ENCODE measurements at regions not wholly inside any gene's neighbourhood (a gene's known extent, or its start where the extent isn't known, plus 50 kb on each side); places are given as distances from the start of the nearest gene placed in this dataset.
"Not testable (repeated sequence)": the region's sequence is repeated elsewhere in the genome, so short reads cannot be mapped to it uniquely, and the experiment has no call there.

GRCh38 chr3:118146658-118147375 lies 887.8 kb downstream of the IGSF11 start:
- no peak for TF ChIP-seq CTCF (IDR thresholded peaks at IDR 0.05; ENCODE audit: unreplicated experiment)
- H3K9me3 Mint-ChIP-seq (ENCODE audit: low read depth, unreplicated experiment), result peaks cover 12% of the 10 kb centered on the region
- no peaks in the 10 kb centered on the region for H3K27me3 Mint-ChIP-seq (ENCODE audit: unreplicated experiment)
- H3K4me1 Mint-ChIP-seq (ENCODE audit: low read depth, unreplicated experiment), result no peaks in the 10 kb centered on the region
- no TSS peak for BruUV-seq (replicated peaks)
- no peak for DNase-seq
- no peaks in the 10 kb centered on the region for H3K36me3 Mint-ChIP-seq (ENCODE audit: insufficient read depth, unreplicated experiment)
- H3K27ac Mint-ChIP-seq (ENCODE audit: unreplicated experiment), result no peak overlapping the region
- intact Hi-C loops (cut with micrococcal nuclease; ENCODE audit: unreplicated experiment), result no loop called here
- no peak overlapping the region for H3K4me3 Mint-ChIP-seq (ENCODE audit: low read depth, unreplicated experiment)
- CTCF ChIA-PET, result no interaction called here

GRCh38 chr3:118151164-118151563 lies 883.5 kb downstream of the IGSF11 start:
- H3K4me1 Mint-ChIP-seq (ENCODE audit: low read depth, unreplicated experiment), result no peaks in the 10 kb centered on the region
- peaks cover 5% of the 10 kb centered on the region for H3K9me3 Mint-ChIP-seq (ENCODE audit: low read depth, unreplicated experiment)
- CTCF ChIA-PET, result no interaction called here
- no peak for TF ChIP-seq CTCF (IDR thresholded peaks at IDR 0.05; ENCODE audit: unreplicated experiment)
- no TSS peak for BruUV-seq (replicated peaks)
- intact Hi-C loops (cut with micrococcal nuclease; ENCODE audit: unreplicated experiment), result no loop called here
- no peak overlapping the region for H3K27ac Mint-ChIP-seq (ENCODE audit: unreplicated experiment)
- no peaks in the 10 kb centered on the region for H3K27me3 Mint-ChIP-seq (ENCODE audit: unreplicated experiment)
- no peak for DNase-seq
- H3K4me3 Mint-ChIP-seq (ENCODE audit: low read depth, unreplicated experiment), result no peak overlapping the region
- H3K36me3 Mint-ChIP-seq (ENCODE audit: insufficient read depth, unreplicated experiment), result no peaks in the 10 kb centered on the region

GRCh38 chr3:118162627-118163588 lies 871.7 kb downstream of the IGSF11 start:
- H3K4me1 Mint-ChIP-seq (ENCODE audit: low read depth, unreplicated experiment); CTCF ChIA-PET; DNase-seq; H3K27me3 Mint-ChIP-seq (ENCODE audit: unreplicated experiment); intact Hi-C loops (cut with micrococcal nuclease; ENCODE audit: unreplicated experiment); BruUV-seq (replicated peaks); H3K27ac Mint-ChIP-seq (ENCODE audit: unreplicated experiment); H3K4me3 Mint-ChIP-seq (ENCODE audit: low read depth, unreplicated experiment); H3K9me3 Mint-ChIP-seq (ENCODE audit: low read depth, unreplicated experiment); H3K36me3 Mint-ChIP-seq (ENCODE audit: insufficient read depth, unreplicated experiment): not testable (repeated sequence)

GRCh38 chr3:118165413-118165812 lies 869.2 kb downstream of the IGSF11 start:
- no TSS peak for BruUV-seq (replicated peaks)
- no peak for DNase-seq
- Mint-ChIP-seq H3K4me1 (ENCODE audit: low read depth, unreplicated experiment) (peaks cover 18% of the 10 kb centered on the region), H3K36me3 (ENCODE audit: insufficient read depth, unreplicated experiment) (no peaks in the 10 kb centered on the region), H3K4me3 (ENCODE audit: low read depth, unreplicated experiment) (no peak overlapping the region), H3K27me3 (ENCODE audit: unreplicated experiment) (no peaks in the 10 kb centered on the region), H3K27ac (ENCODE audit: unreplicated experiment) (no peak overlapping the region), H3K9me3 (ENCODE audit: low read depth, unreplicated experiment) (no peaks in the 10 kb centered on the region)
- CTCF ChIA-PET, result no interaction called here
- TF ChIP-seq CTCF (IDR thresholded peaks at IDR 0.05; ENCODE audit: unreplicated experiment), result no peak
- intact Hi-C loops (cut with micrococcal nuclease; ENCODE audit: unreplicated experiment), result no loop called here
